ENCODE measurements at regions not wholly inside any gene's neighbourhood (a gene's known extent, or its start where the extent isn't known, plus 50 kb on each side); places are given as distances from the start of the nearest gene placed in this dataset.

GRCh38 chr20:57004951-57005933 is 261.2 kb downstream of the BMP7 start:
- no peak for DNase-seq

DNA sequence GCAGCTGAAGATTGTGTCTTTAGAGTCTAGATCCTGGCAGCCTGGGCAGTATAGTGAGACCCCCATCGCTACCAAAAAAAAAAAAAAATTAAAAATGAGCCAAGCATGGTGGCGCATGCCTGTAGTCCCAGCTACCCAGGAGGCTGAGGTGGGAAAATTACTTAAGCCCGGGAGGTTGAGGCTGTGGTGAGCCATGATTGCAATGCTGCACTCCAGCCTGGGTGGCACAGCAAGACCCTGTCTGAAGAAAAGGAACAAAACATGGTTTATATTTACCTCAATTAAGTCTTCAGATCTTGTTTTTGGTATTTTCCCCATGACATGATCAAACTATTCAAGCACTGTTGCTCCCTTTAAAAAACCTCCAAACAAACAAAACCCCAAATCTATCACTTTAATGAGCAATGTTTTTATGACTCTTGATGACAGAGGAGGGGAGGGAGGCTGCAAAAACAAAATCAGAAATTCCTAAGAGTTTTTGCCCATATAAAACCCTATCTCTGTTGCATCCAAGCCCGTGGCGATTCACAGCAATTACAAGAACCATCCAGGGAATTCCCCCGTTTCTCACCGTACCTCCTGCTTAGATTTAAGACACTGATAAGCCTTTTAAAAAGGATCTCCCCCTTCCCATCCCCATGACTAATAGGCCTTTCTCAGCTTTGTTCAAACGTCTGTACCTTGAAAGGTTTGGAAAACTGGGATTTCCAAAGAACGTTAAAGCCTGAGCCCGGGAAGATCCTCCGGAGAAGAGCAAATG is 259.9 kb downstream of the BMP7 start:
- no peak for DNase-seq

- no peak for DNase-seq
These were observed 259.3 kb downstream of the BMP7 start for GRCh38 chr20:57007171-57007540.

GRCh38 chr20:57008217-57008616 is 258.2 kb downstream of the BMP7 start:
- no peak for DNase-seq

DNA sequence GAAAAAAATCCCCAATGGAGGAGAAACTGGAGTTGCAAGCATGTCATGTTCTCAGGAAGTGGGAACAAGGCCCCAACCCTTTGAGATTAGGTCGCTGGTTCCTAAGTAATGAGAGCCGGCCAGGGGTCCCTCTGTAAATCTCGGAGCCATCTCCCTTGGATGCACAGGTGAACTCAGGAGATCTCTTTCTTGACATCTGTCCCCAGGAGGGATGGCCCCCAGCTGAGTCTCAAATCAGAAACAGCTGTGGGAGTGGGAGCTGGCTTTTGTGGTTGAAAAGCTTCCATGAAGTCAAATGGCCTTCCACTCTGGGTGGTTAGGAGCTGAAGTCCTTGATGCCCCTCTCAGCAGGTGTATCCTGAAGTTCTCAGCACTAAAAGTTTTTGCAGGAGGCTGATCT is 257.1 kb downstream of the BMP7 start:
- DNase-seq = no peak

DNA sequence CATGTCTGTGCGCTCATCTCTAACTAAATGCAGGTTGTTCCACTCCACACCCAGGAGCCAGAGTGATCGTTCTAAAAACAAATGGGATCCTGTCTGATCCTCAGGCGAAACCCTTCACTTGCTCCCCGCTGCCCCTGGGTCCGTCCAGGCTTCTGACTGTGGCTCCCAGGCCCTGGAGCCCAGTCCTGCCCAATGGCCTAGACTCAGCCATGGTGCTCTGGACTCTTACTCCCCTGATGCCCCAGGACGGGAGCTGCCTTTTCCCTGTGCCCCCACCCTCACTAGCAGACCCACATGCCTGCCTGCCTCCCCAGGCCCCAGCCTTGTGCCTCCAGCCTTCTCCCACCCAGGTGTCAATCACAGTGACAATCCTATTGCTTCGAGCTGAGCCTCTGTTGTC is 256.7 kb downstream of the BMP7 start:
- DNase-seq = no peak

- DNase-seq = no peak
These were observed 253.8 kb downstream of the BMP7 start for GRCh38 chr20:57012691-57013090.

GRCh38 chr20:57013217-57013616 is 253.2 kb downstream of the BMP7 start:
- DNase-seq = no peak

DNA sequence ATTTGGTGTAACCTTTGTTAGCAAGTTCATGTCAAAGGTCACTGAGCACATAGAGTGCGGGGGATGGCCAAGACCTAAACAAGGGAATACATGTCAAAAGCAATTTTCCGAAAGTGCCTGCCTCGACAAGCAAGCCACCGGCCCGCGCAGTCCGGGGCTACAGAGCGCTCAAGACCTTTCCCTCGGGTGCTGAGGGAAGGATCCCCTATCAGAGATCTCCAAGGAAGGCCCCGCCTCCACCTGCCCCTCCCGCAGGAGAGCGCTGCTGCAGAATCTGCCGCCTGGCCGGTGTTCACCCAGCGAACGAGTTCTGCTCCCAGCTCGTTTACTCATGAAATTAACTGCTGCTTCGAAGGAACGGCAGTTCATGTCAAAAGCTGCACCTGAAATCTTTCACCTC is 252.7 kb downstream of the BMP7 start:
- DNase-seq = no peak

DNA sequence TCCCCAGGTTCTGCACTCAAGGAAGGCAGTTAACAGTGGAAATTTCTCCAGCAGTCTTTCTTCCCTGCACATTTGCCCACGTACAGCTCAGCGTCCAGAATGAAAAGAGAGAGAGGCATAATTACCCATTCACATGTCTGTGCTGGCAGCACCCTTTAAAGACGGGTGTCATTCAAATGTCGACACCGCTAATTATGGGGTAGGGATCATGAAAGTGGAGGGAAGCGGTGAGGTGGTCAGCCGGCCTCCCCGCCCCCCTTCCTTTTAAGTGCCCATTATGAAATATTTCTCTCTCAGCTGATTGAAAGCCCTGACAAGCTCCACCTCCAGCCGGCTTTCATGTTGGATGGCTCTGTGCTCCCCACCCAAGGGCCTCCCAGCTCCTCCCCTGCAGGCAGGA is 246.1 kb downstream of the BMP7 start:
- peak; percentile 52 for DNase-seq

DNA sequence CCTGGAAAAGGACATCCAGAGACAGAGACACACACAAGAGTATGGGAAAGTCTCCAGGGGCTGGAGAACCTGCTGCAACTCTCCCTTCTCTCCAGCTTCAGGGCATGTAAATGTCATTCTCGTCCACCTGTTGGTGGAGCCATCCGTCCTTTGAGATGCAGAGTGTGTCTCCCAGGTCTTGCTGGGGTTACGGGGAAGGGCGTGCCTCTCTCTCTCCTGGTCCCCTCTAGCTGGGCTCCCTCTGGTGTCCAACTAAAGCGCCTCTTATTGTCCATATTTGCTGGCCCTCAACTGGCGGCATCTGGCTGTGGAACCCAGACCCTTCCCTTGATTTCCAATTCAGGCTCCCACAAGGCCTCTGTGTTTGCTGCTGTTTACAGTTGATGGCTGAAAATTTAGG is 244.1 kb downstream of the BMP7 start:
- no peak for DNase-seq

DNA sequence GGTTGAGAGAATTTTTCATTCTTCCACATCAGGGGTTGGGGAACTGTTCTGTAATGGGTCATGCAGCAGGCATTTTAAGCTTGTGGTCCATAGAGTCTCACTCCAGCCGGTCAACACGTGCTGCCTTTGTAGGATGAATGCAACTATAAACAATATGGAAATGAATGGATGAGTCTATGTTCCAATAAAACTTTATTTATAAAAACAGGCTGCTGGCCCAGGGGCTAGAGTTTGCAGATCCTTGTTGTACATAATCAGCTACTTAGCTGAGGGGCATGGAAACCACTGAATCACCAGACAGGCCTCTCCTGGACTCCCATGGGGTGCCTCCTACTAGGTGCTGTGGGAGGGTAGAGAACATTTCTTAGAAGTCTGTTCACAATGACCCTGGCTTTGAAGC is 243.4 kb downstream of the BMP7 start:
- no peak for DNase-seq

DNA sequence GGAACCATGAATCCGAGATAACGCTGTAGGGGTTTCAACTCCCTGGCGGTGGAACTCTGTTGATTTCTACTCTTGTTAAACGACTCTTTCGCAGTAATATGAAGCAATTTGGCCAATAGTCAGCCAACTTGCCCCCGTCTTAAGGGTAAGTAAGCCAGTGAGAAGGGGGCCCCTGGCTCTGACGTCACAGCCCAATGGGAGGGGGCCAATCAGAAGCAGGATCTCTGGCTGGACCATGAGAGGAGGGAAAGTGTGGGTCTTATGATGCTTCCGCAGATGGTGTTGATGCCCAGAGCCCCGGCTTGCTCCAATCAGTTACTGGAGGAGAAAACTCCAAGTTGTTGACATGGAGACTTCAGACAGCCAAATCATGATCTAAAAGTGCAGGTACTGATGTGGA is 242.4 kb downstream of the BMP7 start:
- no peak for DNase-seq

- DNase-seq = no peak
These were observed 241.6 kb downstream of the BMP7 start for GRCh38 chr20:57024849-57025248.

GRCh38 chr20:57025261-57025660 is 241.2 kb downstream of the BMP7 start:
- no peak for DNase-seq

GRCh38 chr20:57025666-57026224 is 240.7 kb downstream of the BMP7 start:
- no peak for DNase-seq

DNA sequence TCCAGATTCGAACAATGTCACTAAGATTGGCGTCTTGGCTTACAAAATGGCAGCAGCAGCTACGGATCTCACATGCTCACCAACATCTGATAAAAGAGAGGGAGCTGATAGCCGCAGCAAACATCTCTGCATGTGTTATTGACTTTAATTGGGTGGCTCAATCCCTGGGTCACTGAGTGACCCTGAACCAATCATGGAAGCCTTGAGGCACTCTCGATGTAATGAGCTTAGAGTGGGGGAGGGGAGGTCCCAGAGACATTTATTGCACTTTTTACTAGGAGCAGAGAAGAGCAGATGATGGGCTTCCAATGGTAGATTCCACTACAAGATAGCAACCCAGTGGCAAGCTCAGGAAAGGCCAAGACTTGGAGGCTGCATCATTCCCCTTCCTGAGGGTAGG is 238.7 kb downstream of the BMP7 start:
- no peak for DNase-seq

DNA sequence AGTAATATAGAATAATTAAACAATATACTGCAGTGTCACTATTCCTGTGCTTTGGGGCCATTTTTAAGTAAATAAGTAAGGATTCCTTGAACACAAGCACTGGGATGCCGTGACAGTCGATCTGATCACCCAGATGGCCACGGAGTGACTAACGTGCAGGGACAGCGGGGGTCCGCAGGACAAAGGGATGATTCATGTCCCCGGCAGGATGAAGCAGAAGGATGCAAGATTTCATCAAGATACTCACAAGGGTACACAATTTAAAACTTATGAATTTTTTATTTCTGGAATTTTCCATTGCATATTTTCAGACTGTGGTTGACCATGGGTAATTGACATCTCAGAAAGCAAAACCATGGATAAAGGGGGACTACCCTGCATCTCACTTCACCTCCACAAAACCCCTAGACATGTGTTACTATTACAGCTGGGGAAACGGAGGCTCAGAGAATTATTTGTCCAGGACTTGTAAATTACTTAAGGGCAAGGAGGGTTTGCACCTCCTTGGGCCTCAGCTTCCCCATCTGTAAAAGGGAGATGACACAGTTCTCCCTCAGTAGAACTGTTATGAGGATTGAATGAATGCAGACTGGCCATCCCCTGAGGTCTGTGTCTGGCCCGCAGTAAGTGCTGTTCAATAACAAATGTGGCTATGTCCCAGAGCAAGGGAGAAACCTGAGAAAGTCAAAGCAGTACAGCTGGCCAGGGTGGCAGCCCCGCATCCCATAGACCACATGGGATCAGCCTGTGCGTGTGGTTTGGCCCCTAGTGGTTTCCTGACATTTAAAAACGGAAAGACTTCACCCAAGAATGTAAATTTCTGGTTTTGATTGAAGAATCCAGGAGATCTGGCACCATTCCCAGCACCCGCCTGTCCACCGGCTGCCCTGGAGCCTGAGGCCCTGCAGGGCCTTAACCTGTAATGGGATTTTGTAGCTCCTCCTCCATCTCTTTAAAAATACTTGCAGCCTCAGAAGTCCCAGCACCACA is 235.5 kb downstream of the BMP7 start:
- DNase-seq = no peak

DNA sequence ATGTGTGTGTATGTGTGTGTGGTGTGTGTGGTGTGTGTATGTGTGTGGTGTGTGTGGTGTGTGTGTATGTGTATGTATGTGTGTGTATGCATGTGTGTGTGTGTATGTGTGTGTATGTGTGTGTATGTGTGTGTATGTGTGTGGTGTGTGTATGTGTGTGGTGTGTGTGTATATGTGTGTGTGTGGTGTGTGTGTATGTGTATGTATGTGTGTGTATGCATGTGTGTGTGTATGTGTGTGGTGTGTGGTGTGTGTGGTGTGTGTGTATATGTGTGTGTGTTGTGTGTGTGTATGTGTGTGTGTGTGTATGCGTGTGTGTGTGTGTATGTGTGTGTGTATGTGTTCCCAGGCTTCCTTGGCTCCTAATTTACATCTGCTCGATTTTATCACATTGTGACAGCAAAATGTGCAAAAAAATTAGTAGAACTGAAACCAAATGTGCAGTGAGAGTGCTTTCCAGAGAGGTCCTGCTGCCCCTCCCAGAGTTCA is 234.5 kb downstream of the BMP7 start:
- DNase-seq = no peak

- no peak for DNase-seq
These were observed 233.6 kb downstream of the BMP7 start for GRCh38 chr20:57032847-57033246.

- no peak for DNase-seq
These were observed 232.4 kb downstream of the BMP7 start for GRCh38 chr20:57034001-57034400.

GRCh38 chr20:57037689-57038088 is 228.8 kb downstream of the BMP7 start:
- no peak for DNase-seq

Measured in NCI-H2227 treated with DMSO at 0.1 percent for 48 hours (cell line).